ENCODE measurements at regions not wholly inside any gene's neighbourhood (a gene's known extent, or its start where the extent isn't known, plus 50 kb on each side); places are given as distances from the start of the nearest gene placed in this dataset.

GRCh38 chr4:41409594-41409895 is 128.4 kb upstream of the LIMCH1 start:
- TF ChIP-seq, protein P1, sequence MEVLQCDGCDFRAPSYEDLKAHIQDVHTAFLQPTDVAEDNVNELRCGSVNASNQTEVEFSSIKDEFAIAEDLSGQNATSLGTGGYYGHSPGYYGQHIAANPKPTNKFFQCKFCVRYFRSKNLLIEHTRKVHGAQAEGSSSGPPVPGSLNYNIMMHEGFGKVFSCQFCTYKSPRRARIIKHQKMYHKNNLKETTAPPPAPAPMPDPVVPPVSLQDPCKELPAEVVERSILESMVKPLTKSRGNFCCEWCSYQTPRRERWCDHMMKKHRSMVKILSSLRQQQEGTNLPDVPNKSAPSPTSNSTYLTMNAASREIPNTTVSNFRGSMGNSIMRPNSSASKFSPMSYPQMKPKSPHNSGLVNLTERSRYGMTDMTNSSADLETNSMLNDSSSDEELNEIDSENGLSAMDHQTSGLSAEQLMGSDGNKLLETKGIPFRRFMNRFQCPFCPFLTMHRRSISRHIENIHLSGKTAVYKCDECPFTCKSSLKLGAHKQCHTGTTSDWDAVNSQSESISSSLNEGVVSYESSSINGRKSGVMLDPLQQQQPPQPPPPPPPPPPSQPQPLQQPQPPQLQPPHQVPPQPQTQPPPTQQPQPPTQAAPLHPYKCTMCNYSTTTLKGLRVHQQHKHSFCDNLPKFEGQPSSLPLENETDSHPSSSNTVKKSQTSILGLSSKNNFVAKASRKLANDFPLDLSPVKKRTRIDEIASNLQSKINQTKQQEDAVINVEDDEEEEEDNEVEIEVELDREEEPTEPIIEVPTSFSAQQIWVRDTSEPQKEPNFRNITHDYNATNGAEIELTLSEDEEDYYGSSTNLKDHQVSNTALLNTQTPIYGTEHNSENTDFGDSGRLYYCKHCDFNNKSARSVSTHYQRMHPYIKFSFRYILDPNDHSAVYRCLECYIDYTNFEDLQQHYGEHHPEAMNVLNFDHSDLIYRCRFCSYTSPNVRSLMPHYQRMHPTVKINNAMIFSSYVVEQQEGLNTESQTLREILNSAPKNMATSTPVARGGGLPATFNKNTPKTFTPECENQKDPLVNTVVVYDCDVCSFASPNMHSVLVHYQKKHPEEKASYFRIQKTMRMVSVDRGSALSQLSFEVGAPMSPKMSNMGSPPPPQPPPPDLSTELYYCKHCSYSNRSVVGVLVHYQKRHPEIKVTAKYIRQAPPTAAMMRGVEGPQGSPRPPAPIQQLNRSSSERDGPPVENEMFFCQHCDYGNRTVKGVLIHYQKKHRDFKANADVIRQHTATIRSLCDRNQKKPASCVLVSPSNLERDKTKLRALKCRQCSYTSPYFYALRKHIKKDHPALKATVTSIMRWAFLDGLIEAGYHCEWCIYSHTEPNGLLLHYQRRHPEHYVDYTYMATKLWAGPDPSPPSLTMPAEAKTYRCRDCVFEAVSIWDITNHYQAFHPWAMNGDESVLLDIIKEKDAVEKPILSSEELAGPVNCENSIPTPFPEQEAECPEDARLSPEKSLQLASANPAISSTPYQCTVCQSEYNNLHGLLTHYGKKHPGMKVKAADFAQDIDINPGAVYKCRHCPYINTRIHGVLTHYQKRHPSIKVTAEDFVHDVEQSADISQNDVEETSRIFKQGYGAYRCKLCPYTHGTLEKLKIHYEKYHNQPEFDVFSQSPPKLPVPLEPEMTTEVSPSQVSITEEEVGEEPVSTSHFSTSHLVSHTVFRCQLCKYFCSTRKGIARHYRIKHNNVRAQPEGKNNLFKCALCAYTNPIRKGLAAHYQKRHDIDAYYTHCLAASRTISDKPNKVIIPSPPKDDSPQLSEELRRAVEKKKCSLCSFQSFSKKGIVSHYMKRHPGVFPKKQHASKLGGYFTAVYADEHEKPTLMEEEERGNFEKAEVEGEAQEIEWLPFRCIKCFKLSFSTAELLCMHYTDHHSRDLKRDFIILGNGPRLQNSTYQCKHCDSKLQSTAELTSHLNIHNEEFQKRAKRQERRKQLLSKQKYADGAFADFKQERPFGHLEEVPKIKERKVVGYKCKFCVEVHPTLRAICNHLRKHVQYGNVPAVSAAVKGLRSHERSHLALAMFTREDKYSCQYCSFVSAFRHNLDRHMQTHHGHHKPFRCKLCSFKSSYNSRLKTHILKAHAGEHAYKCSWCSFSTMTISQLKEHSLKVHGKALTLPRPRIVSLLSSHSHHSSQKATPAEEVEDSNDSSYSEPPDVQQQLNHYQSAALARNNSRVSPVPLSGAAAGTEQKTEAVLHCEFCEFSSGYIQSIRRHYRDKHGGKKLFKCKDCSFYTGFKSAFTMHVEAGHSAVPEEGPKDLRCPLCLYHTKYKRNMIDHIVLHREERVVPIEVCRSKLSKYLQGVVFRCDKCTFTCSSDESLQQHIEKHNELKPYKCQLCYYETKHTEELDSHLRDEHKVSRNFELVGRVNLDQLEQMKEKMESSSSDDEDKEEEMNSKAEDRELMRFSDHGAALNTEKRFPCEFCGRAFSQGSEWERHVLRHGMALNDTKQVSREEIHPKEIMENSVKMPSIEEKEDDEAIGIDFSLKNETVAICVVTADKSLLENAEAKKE (CRISPR knock-in tag; IDR thresholded peaks at IDR 0.05), result no peak
- TF ChIP-seq, protein P2, sequence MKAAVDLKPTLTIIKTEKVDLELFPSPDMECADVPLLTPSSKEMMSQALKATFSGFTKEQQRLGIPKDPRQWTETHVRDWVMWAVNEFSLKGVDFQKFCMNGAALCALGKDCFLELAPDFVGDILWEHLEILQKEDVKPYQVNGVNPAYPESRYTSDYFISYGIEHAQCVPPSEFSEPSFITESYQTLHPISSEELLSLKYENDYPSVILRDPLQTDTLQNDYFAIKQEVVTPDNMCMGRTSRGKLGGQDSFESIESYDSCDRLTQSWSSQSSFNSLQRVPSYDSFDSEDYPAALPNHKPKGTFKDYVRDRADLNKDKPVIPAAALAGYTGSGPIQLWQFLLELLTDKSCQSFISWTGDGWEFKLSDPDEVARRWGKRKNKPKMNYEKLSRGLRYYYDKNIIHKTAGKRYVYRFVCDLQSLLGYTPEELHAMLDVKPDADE (IDR thresholded peaks at IDR 0.05), result no peak
- no peak for TF ChIP-seq CREB1 (CRISPR knock-in tag; IDR thresholded peaks at IDR 0.05; ENCODE audit: low read depth)
- TF ChIP-seq POLR2AphosphoS5 (IDR thresholded peaks at IDR 0.05; ENCODE audit: low read depth), result no peak
- no peak for TF ChIP-seq ZNF331 (CRISPR knock-in tag; IDR thresholded peaks at IDR 0.05; ENCODE audit: low read depth)
- no peak for TF ChIP-seq STAT1 (IDR thresholded peaks at IDR 0.05; ENCODE audit: unreplicated experiment)
- TF ChIP-seq EZH2phosphoT487 (IDR thresholded peaks at IDR 0.05; ENCODE audit: unreplicated experiment), result no peak
- TF ChIP-seq, protein P3, sequence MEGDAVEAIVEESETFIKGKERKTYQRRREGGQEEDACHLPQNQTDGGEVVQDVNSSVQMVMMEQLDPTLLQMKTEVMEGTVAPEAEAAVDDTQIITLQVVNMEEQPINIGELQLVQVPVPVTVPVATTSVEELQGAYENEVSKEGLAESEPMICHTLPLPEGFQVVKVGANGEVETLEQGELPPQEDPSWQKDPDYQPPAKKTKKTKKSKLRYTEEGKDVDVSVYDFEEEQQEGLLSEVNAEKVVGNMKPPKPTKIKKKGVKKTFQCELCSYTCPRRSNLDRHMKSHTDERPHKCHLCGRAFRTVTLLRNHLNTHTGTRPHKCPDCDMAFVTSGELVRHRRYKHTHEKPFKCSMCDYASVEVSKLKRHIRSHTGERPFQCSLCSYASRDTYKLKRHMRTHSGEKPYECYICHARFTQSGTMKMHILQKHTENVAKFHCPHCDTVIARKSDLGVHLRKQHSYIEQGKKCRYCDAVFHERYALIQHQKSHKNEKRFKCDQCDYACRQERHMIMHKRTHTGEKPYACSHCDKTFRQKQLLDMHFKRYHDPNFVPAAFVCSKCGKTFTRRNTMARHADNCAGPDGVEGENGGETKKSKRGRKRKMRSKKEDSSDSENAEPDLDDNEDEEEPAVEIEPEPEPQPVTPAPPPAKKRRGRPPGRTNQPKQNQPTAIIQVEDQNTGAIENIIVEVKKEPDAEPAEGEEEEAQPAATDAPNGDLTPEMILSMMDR (conservative IDR thresholded peaks at IDR 0.05; ENCODE audit: low read depth in 2 of 2), result no peak
- no peak for TF ChIP-seq JUNB (IDR thresholded peaks at IDR 0.05; ENCODE audit: unreplicated experiment)
- no peak for TF ChIP-seq EZH2 (IDR thresholded peaks at IDR 0.05; ENCODE audit: low read depth, unreplicated experiment)
- TF ChIP-seq NANOG (IDR thresholded peaks at IDR 0.05; ENCODE audit: borderline replicate concordance), result no peak
- TF ChIP-seq ZNF114 (CRISPR knock-in tag; IDR thresholded peaks at IDR 0.05), result no peak
- TF ChIP-seq REST (IDR thresholded peaks at IDR 0.05; ENCODE audit: unreplicated experiment), result no peak
- no peaks in the 10 kb centered on the region for H4K20me1 ChIP-seq (replicated peaks; ENCODE audit: insufficient read depth)
- H3K4me3 ChIP-seq, result no peak overlapping the region
- no peak for ATAC-seq
- no peaks in the 10 kb centered on the region for H3K9me2 ChIP-seq (ENCODE audit: insufficient read depth)
- H3K36me3 Mint-ChIP-seq (ENCODE audit: low read depth), result no peaks in the 10 kb centered on the region
- no peak overlapping the region for H3K4me2 ChIP-seq
- no peaks in the 10 kb centered on the region for H3K79me2 ChIP-seq (replicated peaks; ENCODE audit: insufficient read depth)
- DNase-seq (ENCODE audit: low spot score), result no peak
- no peak overlapping the region for H3K27ac Mint-ChIP-seq
- no peaks in the 10 kb centered on the region for H3K4me1 ChIP-seq (ENCODE audit: insufficient read depth)
- no peak overlapping the region for H3K27ac ChIP-seq (ENCODE audit: low read depth)
- no peaks in the 10 kb centered on the region for H3K36me3 ChIP-seq (ENCODE audit: insufficient read depth)
- H3F3A ChIP-seq (replicated peaks; ENCODE audit: low read depth), result no peaks in the 10 kb centered on the region
- H3K27me3 Mint-ChIP-seq (ENCODE audit: insufficient read depth, low read depth, poor library complexity), result no peaks in the 10 kb centered on the region
- peaks cover 7% of the 10 kb centered on the region for H3K4me1 Mint-ChIP-seq
- H3K9me3 Mint-ChIP-seq, result no peaks in the 10 kb centered on the region
- H2AFZ ChIP-seq, result no peak overlapping the region
- H3K27me3 ChIP-seq (ENCODE audit: insufficient read depth), result no peaks in the 10 kb centered on the region
- no peak overlapping the region for H3K4me3 Mint-ChIP-seq
